ENCODE measurements at regions not wholly inside any gene's neighbourhood (a gene's known extent, or its start where the extent isn't known, plus 50 kb on each side); places are given as distances from the start of the nearest gene placed in this dataset.

- TF ChIP-seq ZNF512 (CRISPR knock-in tag; IDR thresholded peaks at IDR 0.05; ENCODE audit: borderline replicate concordance) = no peak
- TF ChIP-seq CTCF (IDR thresholded peaks at IDR 0.05) = no peak
- no peak for TF ChIP-seq ZNF425 (CRISPR knock-in tag; conservative IDR thresholded peaks at IDR 0.05)
- TF ChIP-seq ZNF423 (CRISPR knock-in tag; IDR thresholded peaks at IDR 0.05) = no peak
- no peak for TF ChIP-seq ZBTB21 (CRISPR knock-in tag; IDR thresholded peaks at IDR 0.05; ENCODE audit: borderline replicate concordance)
- no peak for TF ChIP-seq NR3C1 (CRISPR knock-in tag; conservative IDR thresholded peaks at IDR 0.05; ENCODE audit: low read depth)
- TF ChIP-seq ARID4B (CRISPR knock-in tag; IDR thresholded peaks at IDR 0.05; ENCODE audit: borderline replicate concordance) = no peak
- no peak for TF ChIP-seq ATF2 (CRISPR knock-in tag; IDR thresholded peaks at IDR 0.05; ENCODE audit: borderline replicate concordance, low read depth)
- no peak for TF ChIP-seq ESRRA (CRISPR knock-in tag; IDR thresholded peaks at IDR 0.05; ENCODE audit: borderline replicate concordance)
- TF ChIP-seq ATF3 (CRISPR knock-in tag; conservative IDR thresholded peaks at IDR 0.05) = no peak
- TF ChIP-seq TCF7 (CRISPR knock-in tag; IDR thresholded peaks at IDR 0.05; ENCODE audit: low read depth) = no peak
These were observed 86.6 kb downstream of the MEX3B start for GRCh38 chr15:81959196-81959595.
